GM18519 (cell line): ENCODE measurements at regions not wholly inside any gene's neighbourhood (a gene's known extent, or its start where the extent isn't known, plus 50 kb on each side); places are given as distances from the start of the nearest gene placed in this dataset.
"Not testable (repeated sequence)": the region's sequence is repeated elsewhere in the genome, so short reads cannot be mapped to it uniquely, and the experiment has no call there.

Source experiments
- ATAC-seq: cut with Tn5 transposase; IDR thresholded peaks from one replicate; pipeline ENCODE4 v1.9.1; 2021; ENCODE audit warnings: mild to moderate bottlenecking, moderate library complexity; ENCODE audit not compliant: unreplicated experiment, low FRiP score

- no peak for ATAC-seq
These were observed 1368.2 kb downstream of the STIM2 start for GRCh38 chr4:28228561-28229491.

GRCh38 chr4:28232376-28232775 is 1371.7 kb downstream of the STIM2 start:
- ATAC-seq = no peak

GRCh38 chr4:28232951-28233350 is 1372.3 kb downstream of the STIM2 start:
- no peak for ATAC-seq

- no peak for ATAC-seq
These were observed 1373.1 kb downstream of the STIM2 start for GRCh38 chr4:28233724-28234123.

- no peak for ATAC-seq
These were observed 1378.2 kb downstream of the STIM2 start for GRCh38 chr4:28238876-28239275.

- no peak for ATAC-seq
These were observed 1380.4 kb downstream of the STIM2 start for GRCh38 chr4:28241021-28241420.

- ATAC-seq = no peak
These were observed 1387.2 kb downstream of the STIM2 start for GRCh38 chr4:28247805-28248204.

- ATAC-seq = no peak
These were observed 1387.6 kb downstream of the STIM2 start for GRCh38 chr4:28248269-28248668.

- ATAC-seq = no peak
These were observed 1390.0 kb downstream of the STIM2 start for GRCh38 chr4:28250646-28251045.

- ATAC-seq = no peak
These were observed 1391.2 kb downstream of the STIM2 start for GRCh38 chr4:28251831-28252230.

- ATAC-seq = no peak
These were observed 1393.4 kb downstream of the STIM2 start for GRCh38 chr4:28254003-28254402.

- ATAC-seq = no peak
These were observed 1395.7 kb downstream of the STIM2 start for GRCh38 chr4:28256295-28256694.

- ATAC-seq = no peak
These were observed 1399.3 kb downstream of the STIM2 start for GRCh38 chr4:28259951-28260350.

GRCh38 chr4:28267166-28267565 is 1406.5 kb downstream of the STIM2 start:
- ATAC-seq = no peak

GRCh38 chr4:28269426-28269825 is 1408.8 kb downstream of the STIM2 start:
- ATAC-seq = no peak

GRCh38 chr4:28277931-28278330 is 1417.3 kb downstream of the STIM2 start:
- ATAC-seq = no peak

GRCh38 chr4:28278676-28279075 is 1418.0 kb downstream of the STIM2 start:
- ATAC-seq = no peak

GRCh38 chr4:28279249-28279648 is 1418.6 kb downstream of the STIM2 start:
- no peak for ATAC-seq

GRCh38 chr4:28286266-28286665 is 1425.6 kb downstream of the STIM2 start:
- not testable (repeated sequence) for ATAC-seq

- no peak for ATAC-seq
These were observed 1427.2 kb downstream of the STIM2 start for GRCh38 chr4:28287831-28288233.

GRCh38 chr4:28296239-28296638 is 1435.6 kb downstream of the STIM2 start:
- ATAC-seq = no peak

- no peak for ATAC-seq
These were observed 1450.3 kb downstream of the STIM2 start for GRCh38 chr4:28310926-28311325.
